Sigmoid colon (tissue), 3 donors: ENCODE measurements at regions not wholly inside any gene's neighbourhood (a gene's known extent, or its start where the extent isn't known, plus 50 kb on each side); places are given as distances from the start of the nearest gene placed in this dataset.

Experiments used
- CTCF ChIP-seq, 4 experiments: fragments of 450-650 bp in 3 of 4; fragments of 200-600 bp in 1 of 4; IDR thresholded peaks; one replicate each; pipeline ENCODE4 v1.5.1; 2016 to 2019; ENCODE audit warnings: antibody characterized with exemption in 4 of 4, mild to moderate bottlenecking in 3 of 4, moderate library complexity in 2 of 4
- POLR2A ChIP-seq, 2 donors: fragments of 450-650 bp; IDR thresholded peaks; one replicate each; pipeline ENCODE4 v1.6.1; 2016; ENCODE audit warnings: antibody characterized with exemption in 2 of 2, mild to moderate bottlenecking in 2 of 2, moderate library complexity in 2 of 2

- no peak for TF ChIP-seq CTCF (IDR thresholded peaks at IDR 0.05)
- no peak for TF ChIP-seq POLR2A (IDR thresholded peaks at IDR 0.05)
Measured at GRCh38 chr9:11107196-11107595, 494.4 kb upstream of the PTPRD start.
